ENCODE measurements at regions not wholly inside any gene's neighbourhood (a gene's known extent, or its start where the extent isn't known, plus 50 kb on each side); places are given as distances from the start of the nearest gene placed in this dataset.

DNA sequence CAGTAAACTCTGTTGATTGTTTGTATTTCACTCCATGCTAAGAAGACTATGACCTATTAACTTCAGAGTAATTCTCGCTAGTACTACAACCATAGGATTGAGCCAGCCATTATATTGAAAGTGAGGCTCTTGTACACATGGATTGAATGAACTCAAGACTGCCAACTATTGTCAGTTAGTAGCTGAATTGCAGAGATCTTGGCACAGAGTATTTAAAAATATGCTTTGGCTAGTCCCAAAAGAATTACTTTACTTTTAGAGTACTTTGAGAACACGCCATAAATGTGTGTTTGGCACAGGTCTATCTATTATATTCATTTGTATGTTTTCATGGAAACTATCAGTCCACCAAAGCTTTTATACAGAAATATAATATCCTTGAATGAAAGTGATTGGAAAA lies 226.7 kb upstream of the DCBLD2 start:
- H3K27me3 ChIP-seq = no peaks in the 10 kb centered on the region
- no peaks in the 10 kb centered on the region for H3K36me3 ChIP-seq
- H3K9me3 ChIP-seq = no peaks in the 10 kb centered on the region
- no peak overlapping the region for H3K27ac ChIP-seq
- 62 to 79% (median 72%) methylated on average over 2 of the region's 2 CpGs for WGBS, 5 donors
- no peaks in the 10 kb centered on the region for H3K4me1 ChIP-seq
- no peak overlapping the region for H3K4me3 ChIP-seq
- no peak for DNase-seq
- intact Hi-C loops (cut with DNase I; ENCODE audit: low total_unique reads) = no loop called here
- no peak for TF ChIP-seq EP300 (IDR thresholded peaks at IDR 0.05)
- no peak for TF ChIP-seq POLR2AphosphoS5 (IDR thresholded peaks at IDR 0.05)
- TF ChIP-seq, protein P1, sequence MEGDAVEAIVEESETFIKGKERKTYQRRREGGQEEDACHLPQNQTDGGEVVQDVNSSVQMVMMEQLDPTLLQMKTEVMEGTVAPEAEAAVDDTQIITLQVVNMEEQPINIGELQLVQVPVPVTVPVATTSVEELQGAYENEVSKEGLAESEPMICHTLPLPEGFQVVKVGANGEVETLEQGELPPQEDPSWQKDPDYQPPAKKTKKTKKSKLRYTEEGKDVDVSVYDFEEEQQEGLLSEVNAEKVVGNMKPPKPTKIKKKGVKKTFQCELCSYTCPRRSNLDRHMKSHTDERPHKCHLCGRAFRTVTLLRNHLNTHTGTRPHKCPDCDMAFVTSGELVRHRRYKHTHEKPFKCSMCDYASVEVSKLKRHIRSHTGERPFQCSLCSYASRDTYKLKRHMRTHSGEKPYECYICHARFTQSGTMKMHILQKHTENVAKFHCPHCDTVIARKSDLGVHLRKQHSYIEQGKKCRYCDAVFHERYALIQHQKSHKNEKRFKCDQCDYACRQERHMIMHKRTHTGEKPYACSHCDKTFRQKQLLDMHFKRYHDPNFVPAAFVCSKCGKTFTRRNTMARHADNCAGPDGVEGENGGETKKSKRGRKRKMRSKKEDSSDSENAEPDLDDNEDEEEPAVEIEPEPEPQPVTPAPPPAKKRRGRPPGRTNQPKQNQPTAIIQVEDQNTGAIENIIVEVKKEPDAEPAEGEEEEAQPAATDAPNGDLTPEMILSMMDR (IDR thresholded peaks at IDR 0.05) = no peak
- no peak for TF ChIP-seq POLR2A (IDR thresholded peaks at IDR 0.05)

DNA sequence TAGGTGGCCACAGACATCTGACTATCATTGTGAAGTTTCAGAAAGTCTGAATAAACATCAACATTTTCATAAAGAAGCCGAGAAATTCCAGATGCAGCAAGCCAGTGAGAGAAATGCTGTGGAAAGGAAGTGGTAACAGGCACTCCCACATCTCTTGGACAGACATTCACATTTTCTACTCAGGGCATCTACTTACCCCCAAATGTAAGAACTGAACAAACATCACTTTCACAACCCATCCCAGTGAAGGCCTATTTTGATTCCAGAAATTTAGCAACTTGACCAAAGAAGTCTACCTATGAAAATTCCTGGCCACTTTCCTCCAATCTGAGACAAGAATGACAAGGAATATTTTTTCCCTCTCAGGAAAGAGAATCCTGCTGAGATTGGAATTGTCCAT lies 224.8 kb upstream of the DCBLD2 start:
- Histone ChIP-seq H3K27me3 (no peaks in the 10 kb centered on the region), H3K27ac (no peak overlapping the region), H3K36me3 (no peaks in the 10 kb centered on the region), H3K4me1 (no peaks in the 10 kb centered on the region), H3K9me3 (no peaks in the 10 kb centered on the region), H3K4me3 (no peak overlapping the region)
- intact Hi-C loops (cut with DNase I; ENCODE audit: low total_unique reads) = no loop called here
- no peak for TF ChIP-seq POLR2AphosphoS5 (IDR thresholded peaks at IDR 0.05)
- TF ChIP-seq POLR2A (IDR thresholded peaks at IDR 0.05) = no peak
- TF ChIP-seq, protein P1 (IDR thresholded peaks at IDR 0.05) = no peak
- TF ChIP-seq EP300 (IDR thresholded peaks at IDR 0.05) = no peak
- WGBS, 5 donors = 50 to 74% (median 64%) methylated on average over 1 of the region's 1 CpG
- no peak for DNase-seq

DNA sequence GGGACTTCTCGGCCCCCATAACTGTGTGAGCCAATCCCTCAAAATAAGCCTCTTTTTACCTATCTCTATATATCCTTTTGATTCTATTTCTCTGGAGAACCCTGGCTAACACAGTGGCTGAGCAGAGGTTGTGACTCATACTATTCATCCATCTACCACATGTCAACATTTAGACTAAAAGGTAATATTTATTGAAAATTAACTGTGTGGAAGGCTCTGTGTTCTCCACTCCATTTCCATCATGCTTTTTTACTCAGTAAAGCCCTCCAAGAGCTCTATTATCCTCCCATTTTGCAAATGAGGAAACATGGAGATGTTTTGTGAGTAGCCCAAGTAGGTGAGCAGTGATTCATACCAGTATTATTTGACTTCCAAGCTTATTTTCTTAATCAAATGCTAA lies 217.9 kb upstream of the DCBLD2 start:
- Histone ChIP-seq H3K27me3 (peaks cover 0 to 4% (median 0%) of the 10 kb centered on the region in 3 donors), H3K4me3 (no peak overlapping the region), H3K36me3 (no peaks in the 10 kb centered on the region), H3K9me3 (peaks cover 0 to 3% (median 0%) of the 10 kb centered on the region in 4 donors), H3K27ac (no peak overlapping the region), H3K4me1 (no peaks in the 10 kb centered on the region)
- no peak for DNase-seq
- no peak for TF ChIP-seq POLR2AphosphoS5 (IDR thresholded peaks at IDR 0.05)
- TF ChIP-seq EP300 (IDR thresholded peaks at IDR 0.05) = no peak
- TF ChIP-seq, protein P1 (IDR thresholded peaks at IDR 0.05) = no peak
- TF ChIP-seq POLR2A (IDR thresholded peaks at IDR 0.05) = no peak
- WGBS, 5 donors = 82 to 100% (median 90%) methylated on average over 1 of the region's 1 CpG
- intact Hi-C loops (cut with DNase I; ENCODE audit: low total_unique reads) = no loop called here

DNA sequence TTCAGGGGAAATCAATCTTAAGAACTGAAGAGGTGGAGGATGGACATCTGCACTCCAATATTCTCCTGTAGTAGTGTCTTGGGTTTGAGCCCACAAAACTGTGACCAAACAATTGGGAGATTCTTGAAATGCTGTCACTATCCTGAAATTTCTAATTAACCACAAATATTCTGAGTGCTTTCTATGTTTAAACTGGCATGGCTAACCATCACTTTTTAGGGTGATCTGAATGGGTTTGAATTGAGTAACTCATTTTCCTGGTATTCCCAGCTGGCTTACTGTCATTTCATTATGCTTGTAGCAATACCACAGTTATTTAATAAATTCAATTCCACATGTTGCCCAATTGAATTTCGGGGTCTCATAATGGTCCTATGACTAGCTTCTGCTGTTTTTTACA lies 216.9 kb upstream of the DCBLD2 start:
- 0 to 38% (median 29%) methylated on average over 1 of the region's 1 CpG for WGBS, 5 donors
- DNase-seq = no peak
- peaks cover 0 to 3% (median 0%) of the 10 kb centered on the region in 4 donors for H3K9me3 ChIP-seq
- TF ChIP-seq POLR2A (IDR thresholded peaks at IDR 0.05) (no peak), POLR2AphosphoS5 (IDR thresholded peaks at IDR 0.05) (no peak), EP300 (IDR thresholded peaks at IDR 0.05) (no peak)
- TF ChIP-seq, protein P1 (IDR thresholded peaks at IDR 0.05) = no peak
- H3K4me3 ChIP-seq = no peak overlapping the region
- intact Hi-C loops (cut with DNase I; ENCODE audit: low total_unique reads) = no loop called here
- H3K27me3 ChIP-seq = peaks cover 0 to 4% (median 0%) of the 10 kb centered on the region in 3 donors
- H3K36me3 ChIP-seq = no peaks in the 10 kb centered on the region
- H3K27ac ChIP-seq = no peak overlapping the region
- H3K4me1 ChIP-seq = no peaks in the 10 kb centered on the region

Data from stomach (tissue), 8 donors.